ENCODE measurements at regions not wholly inside any gene's neighbourhood (a gene's known extent, or its start where the extent isn't known, plus 50 kb on each side); places are given as distances from the start of the nearest gene placed in this dataset.

DNA sequence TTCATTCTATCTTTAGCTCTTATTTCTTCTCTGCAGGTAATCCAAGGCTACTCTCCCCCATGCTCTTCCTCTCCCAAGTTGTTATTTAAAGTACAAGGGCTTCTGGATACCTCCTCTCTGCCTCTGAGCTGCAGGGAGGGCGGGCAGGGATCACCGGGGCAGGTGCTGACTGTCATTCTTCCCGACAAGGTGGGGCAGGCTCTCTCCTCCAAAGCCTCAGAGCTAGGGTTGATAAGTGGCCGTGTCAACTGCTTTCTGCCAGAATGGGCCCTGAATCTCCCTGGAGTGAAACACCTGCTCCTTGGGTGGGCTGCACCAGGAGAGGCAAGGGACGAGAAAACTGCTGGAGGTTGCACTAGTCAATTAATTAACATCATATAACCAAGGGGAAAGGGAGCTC, 250.3 kb downstream of the SLC4A3 start:
- H3K4me1 ChIP-seq, result no peaks in the 10 kb centered on the region
- 62 to 63% methylated on average over 1 to 5 of the region's 5 CpGs for whole genome bisulfite sequencing, 2 donors (ENCODE audit: low coverage in 1 of 2)
- H3K4me3 ChIP-seq, result no peak overlapping the region
- no peaks in the 10 kb centered on the region for H3K27me3 ChIP-seq
- no peak for DNase-seq
- no peak overlapping the region for H3K27ac ChIP-seq
- H3K9me3 ChIP-seq, result no peaks in the 10 kb centered on the region
- H3K36me3 ChIP-seq, result no peaks in the 10 kb centered on the region
- TF ChIP-seq POLR2A (IDR thresholded peaks at IDR 0.05) (no peak), EP300 (IDR thresholded peaks at IDR 0.05; ENCODE audit: low read depth) (no peak), POLR2AphosphoS5 (IDR thresholded peaks at IDR 0.05) (no peak)
- TF ChIP-seq, protein P1, sequence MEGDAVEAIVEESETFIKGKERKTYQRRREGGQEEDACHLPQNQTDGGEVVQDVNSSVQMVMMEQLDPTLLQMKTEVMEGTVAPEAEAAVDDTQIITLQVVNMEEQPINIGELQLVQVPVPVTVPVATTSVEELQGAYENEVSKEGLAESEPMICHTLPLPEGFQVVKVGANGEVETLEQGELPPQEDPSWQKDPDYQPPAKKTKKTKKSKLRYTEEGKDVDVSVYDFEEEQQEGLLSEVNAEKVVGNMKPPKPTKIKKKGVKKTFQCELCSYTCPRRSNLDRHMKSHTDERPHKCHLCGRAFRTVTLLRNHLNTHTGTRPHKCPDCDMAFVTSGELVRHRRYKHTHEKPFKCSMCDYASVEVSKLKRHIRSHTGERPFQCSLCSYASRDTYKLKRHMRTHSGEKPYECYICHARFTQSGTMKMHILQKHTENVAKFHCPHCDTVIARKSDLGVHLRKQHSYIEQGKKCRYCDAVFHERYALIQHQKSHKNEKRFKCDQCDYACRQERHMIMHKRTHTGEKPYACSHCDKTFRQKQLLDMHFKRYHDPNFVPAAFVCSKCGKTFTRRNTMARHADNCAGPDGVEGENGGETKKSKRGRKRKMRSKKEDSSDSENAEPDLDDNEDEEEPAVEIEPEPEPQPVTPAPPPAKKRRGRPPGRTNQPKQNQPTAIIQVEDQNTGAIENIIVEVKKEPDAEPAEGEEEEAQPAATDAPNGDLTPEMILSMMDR (IDR thresholded peaks at IDR 0.05), result no peak
- in situ Hi-C loops (cut with MboI; ENCODE audit: low pct_ligation_motif_present in 1 of 4, low pct_unique_long_range_greater_than_20kb in 1 of 4, low sequenced_read_pairs in 3 of 4), result no loop called here
- intact Hi-C loops (cut with DNase I; ENCODE audit: low total_unique reads), result no loop called here

DNA sequence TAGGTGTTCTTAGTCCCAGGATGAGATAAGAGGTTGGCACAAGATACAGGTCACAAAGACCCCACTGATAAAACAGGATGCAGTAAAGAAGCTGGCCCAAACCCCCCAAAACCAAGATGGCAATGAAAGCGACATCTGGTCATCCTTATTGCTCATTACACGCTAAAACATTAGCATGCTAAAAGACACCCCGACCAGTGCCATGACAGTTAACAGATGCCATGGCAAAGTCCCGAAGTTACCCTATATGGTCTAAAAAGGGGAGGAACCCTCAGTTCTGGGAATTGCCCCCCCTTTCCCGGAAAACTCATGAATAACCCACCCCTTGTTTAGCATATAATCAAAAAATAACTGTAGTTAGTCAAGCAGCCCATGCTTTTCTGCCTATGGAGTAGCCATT, 251.1 kb downstream of the SLC4A3 start:
- in situ Hi-C loops (cut with MboI; ENCODE audit: low pct_ligation_motif_present in 1 of 4, low pct_unique_long_range_greater_than_20kb in 1 of 4, low sequenced_read_pairs in 3 of 4) (no loop called here), intact Hi-C loops (cut with DNase I; ENCODE audit: low total_unique reads) (no loop called here)
- Histone ChIP-seq H3K27me3 (no peaks in the 10 kb centered on the region), H3K27ac (no peak overlapping the region), H3K4me1 (no peaks in the 10 kb centered on the region), H3K4me3 (no peak overlapping the region), H3K36me3 (no peaks in the 10 kb centered on the region), H3K9me3 (no peaks in the 10 kb centered on the region)
- WGBS, 2 donors (ENCODE audit: low coverage in 1 of 2), result 74 to 79% methylated on average over 5 of the region's 5 CpGs
- no peak for DNase-seq
- TF ChIP-seq, protein P1 (IDR thresholded peaks at IDR 0.05), result no peak
- TF ChIP-seq POLR2A (IDR thresholded peaks at IDR 0.05), result no peak
- no peak for TF ChIP-seq POLR2AphosphoS5 (IDR thresholded peaks at IDR 0.05)
- no peak for TF ChIP-seq EP300 (IDR thresholded peaks at IDR 0.05; ENCODE audit: low read depth)

DNA sequence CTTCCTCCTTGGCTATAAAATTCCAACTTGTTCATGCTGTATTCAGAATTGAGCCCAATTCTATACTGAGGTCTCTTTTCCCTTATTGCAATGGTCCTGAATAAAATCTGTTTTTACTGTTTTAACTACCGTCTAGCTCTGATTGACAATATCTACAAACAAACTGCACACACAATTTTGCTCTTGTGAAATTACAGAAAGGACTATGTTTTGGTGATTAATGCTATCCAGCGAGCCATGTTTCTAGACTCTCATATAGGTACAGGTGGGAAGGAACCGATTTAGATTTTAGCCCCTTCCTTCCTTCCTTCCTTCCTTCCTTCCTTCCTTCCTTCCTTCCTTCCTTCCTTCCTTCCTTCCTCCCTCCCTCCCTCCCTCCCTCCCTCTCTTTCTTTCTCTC, 254.4 kb downstream of the SLC4A3 start:
- intact Hi-C loops (cut with DNase I; ENCODE audit: low total_unique reads), result loop anchor here (2.0 kb wide), 1 partner anchor 25 kb away; no protein-coding TSS in a partner anchor
- in situ Hi-C loops (cut with MboI; ENCODE audit: low pct_ligation_motif_present in 1 of 4, low pct_unique_long_range_greater_than_20kb in 1 of 4, low sequenced_read_pairs in 3 of 4), result no loop called here
- TF ChIP-seq POLR2A (IDR thresholded peaks at IDR 0.05) (no peak), EP300 (IDR thresholded peaks at IDR 0.05; ENCODE audit: low read depth) (no peak), POLR2AphosphoS5 (IDR thresholded peaks at IDR 0.05) (no peak)
- TF ChIP-seq, protein P1 (IDR thresholded peaks at IDR 0.05), result no peak
- H3K9me3 ChIP-seq, result no peaks in the 10 kb centered on the region
- H3K27me3 ChIP-seq, result no peaks in the 10 kb centered on the region
- no peak overlapping the region for H3K4me3 ChIP-seq
- no peak overlapping the region for H3K27ac ChIP-seq
- no peaks in the 10 kb centered on the region for H3K4me1 ChIP-seq
- 64 to 83% methylated on average over 3 of the region's 3 CpGs for WGBS, 2 donors (ENCODE audit: low coverage in 1 of 2)
- no peaks in the 10 kb centered on the region for H3K36me3 ChIP-seq
- DNase-seq, result no peak

DNA sequence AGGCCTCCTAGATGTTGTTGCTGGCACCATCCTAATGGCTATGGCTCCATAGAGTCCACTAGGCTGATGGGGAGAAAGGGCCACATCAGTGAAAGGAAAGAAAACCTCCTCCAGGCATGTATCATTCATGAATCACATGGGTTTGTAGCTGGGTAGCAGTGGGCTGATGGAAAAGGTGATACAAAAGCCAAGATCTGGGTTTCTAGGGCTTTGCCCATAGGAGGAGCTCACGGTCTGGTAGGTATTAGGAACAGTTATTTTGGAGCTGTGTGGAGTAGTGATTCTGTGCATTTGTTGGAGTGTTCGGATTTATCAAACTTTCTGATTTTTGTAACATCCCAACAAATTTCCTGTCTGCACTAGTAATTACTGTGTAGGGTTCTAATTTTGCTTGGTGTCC, 259.2 kb downstream of the SLC4A3 start:
- intact Hi-C loops (cut with DNase I; ENCODE audit: low total_unique reads), result no loop called here
- Histone ChIP-seq H3K36me3 (no peaks in the 10 kb centered on the region), H3K27me3 (no peaks in the 10 kb centered on the region), H3K4me3 (no peak overlapping the region), H3K9me3 (no peaks in the 10 kb centered on the region), H3K27ac (no peak overlapping the region), H3K4me1 (no peaks in the 10 kb centered on the region)
- DNase-seq, result no peak
- TF ChIP-seq, protein P1 (IDR thresholded peaks at IDR 0.05), result no peak
- TF ChIP-seq EP300 (IDR thresholded peaks at IDR 0.05; ENCODE audit: low read depth) (no peak), POLR2AphosphoS5 (IDR thresholded peaks at IDR 0.05) (no peak), POLR2A (IDR thresholded peaks at IDR 0.05) (no peak)
- 75% methylated on average over 2 of the region's 2 CpGs; no CpG with 5 or more reads in 1 of the 2 donors for WGBS, 2 donors (ENCODE audit: low coverage in 1 of 2)
- in situ Hi-C loops (cut with MboI; ENCODE audit: low pct_ligation_motif_present in 1 of 4, low pct_unique_long_range_greater_than_20kb in 1 of 4, low sequenced_read_pairs in 3 of 4), result no loop called here

Measured in transverse colon (tissue), 4 donors.